ENCODE measurements at regions not wholly inside any gene's neighbourhood (a gene's known extent, or its start where the extent isn't known, plus 50 kb on each side); places are given as distances from the start of the nearest gene placed in this dataset.

DNA sequence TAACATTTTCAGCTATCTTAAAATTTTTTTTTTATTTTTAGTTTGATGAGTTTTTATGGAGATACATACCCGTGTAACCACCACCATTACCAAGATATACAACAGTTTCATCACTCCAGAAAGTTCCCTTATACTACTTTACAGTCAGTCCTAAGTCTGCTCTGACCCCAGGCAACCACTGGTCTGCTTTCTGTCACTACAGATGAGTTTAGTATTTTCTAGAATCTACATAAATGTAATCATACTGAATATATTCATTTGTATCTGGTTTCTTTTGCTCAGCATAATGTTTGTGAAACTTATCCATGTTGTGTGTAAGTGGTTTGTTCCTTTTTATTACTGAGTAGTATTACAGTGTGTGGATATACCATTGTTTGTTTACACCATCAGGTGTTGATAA, 127.8 kb downstream of the GAS1 start:
- H2AFZ ChIP-seq (ENCODE audit: low read depth, low read length, severe bottlenecking): no peak overlapping the region
- no peak overlapping the region for H3K27ac ChIP-seq (ENCODE audit: low read depth, low read length)
- H3K4me2 ChIP-seq (ENCODE audit: low read depth, low read length, poor library complexity, severe bottlenecking): no peak overlapping the region
- TF ChIP-seq CTCF (IDR thresholded peaks at IDR 0.05; ENCODE audit: insufficient read depth, low read length, poor library complexity, severe bottlenecking) (no peak), EZH2phosphoT487 (conservative IDR thresholded peaks at IDR 0.05; ENCODE audit: low read length) (no peak)
- no peaks in the 10 kb centered on the region for H3K27me3 ChIP-seq (ENCODE audit: low read length)
- H4K20me1 ChIP-seq (ENCODE audit: low read depth, low read length): no peaks in the 10 kb centered on the region
- H3K9ac ChIP-seq (ENCODE audit: low read length): no peak overlapping the region
- no peaks in the 10 kb centered on the region for H3K9me2 ChIP-seq (replicated peaks; ENCODE audit: insufficient read depth, low read length)
- no peaks in the 10 kb centered on the region for H3F3A ChIP-seq (ENCODE audit: insufficient read depth)
- H3K4me3 ChIP-seq (ENCODE audit: insufficient read depth, low read length, poor library complexity, severe bottlenecking): no peak overlapping the region
- no peaks in the 10 kb centered on the region for H3K79me2 ChIP-seq (ENCODE audit: insufficient read depth, low read length)
- H3K9me3 ChIP-seq (ENCODE audit: insufficient read depth, low read length): 0 out of 2 replicates have a peak, but pooled peaks cover 9% of the 10 kb centered on the region
- H3K36me3 ChIP-seq (ENCODE audit: low read length): no peaks in the 10 kb centered on the region

DNA sequence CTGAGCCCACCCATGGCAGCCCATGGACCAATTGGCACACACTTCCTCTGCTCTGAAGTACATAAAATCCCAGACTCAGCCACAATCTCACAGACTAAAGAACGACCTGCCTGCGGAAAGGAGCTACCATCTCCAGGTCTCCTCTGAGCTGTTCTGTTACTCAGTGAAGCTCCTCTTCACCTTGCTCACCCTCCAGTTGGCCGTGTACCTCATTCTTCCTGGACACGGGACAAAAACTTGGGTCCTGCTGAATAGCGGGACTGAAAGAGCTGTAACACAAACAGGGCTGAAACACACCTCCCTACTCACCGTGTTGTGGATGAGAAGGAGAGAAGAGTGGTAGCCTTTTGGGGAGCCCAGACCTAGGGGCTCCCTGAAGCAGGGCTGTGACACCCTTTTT, 128.7 kb downstream of the GAS1 start:
- Histone ChIP-seq H2AFZ (ENCODE audit: low read depth, low read length, severe bottlenecking) (no peak overlapping the region), H3K9ac (ENCODE audit: low read length) (no peak overlapping the region), H3K36me3 (ENCODE audit: low read length) (no peaks in the 10 kb centered on the region), H3K27ac (ENCODE audit: low read depth, low read length) (no peak overlapping the region), H4K20me1 (ENCODE audit: low read depth, low read length) (no peaks in the 10 kb centered on the region), H3F3A (ENCODE audit: insufficient read depth) (no peaks in the 10 kb centered on the region), H3K27me3 (ENCODE audit: low read length) (no peaks in the 10 kb centered on the region), H3K9me2 (replicated peaks; ENCODE audit: insufficient read depth, low read length) (no peaks in the 10 kb centered on the region), H3K9me3 (ENCODE audit: insufficient read depth, low read length) (0 out of 2 replicates have a peak, but pooled peaks cover 9% of the 10 kb centered on the region), H3K4me2 (ENCODE audit: low read depth, low read length, poor library complexity, severe bottlenecking) (no peak overlapping the region), H3K79me2 (ENCODE audit: insufficient read depth, low read length) (no peaks in the 10 kb centered on the region), H3K4me3 (ENCODE audit: insufficient read depth, low read length, poor library complexity, severe bottlenecking) (no peak overlapping the region)
- no peak for TF ChIP-seq CTCF (IDR thresholded peaks at IDR 0.05; ENCODE audit: insufficient read depth, low read length, poor library complexity, severe bottlenecking)
- no peak for TF ChIP-seq EZH2phosphoT487 (conservative IDR thresholded peaks at IDR 0.05; ENCODE audit: low read length)

DNA sequence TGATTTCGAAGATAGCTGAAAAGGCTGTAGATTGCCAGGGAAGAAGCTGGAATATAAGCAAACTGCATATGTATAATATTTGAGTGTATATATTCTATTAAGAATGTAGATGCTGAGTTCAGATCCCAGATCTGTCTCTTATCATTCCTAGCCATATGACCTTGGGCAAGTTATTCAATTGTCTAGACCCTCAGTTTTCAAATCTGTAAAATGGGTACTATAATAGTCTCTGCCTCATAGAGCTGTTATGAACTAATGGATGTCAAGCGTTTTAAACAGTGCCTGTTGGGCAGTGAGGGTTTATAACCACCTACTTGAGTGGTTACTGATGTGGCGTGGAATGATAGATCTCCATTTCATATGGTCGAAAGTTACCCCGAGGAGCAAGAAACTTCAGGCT, 130.4 kb downstream of the GAS1 start:
- Histone ChIP-seq H3F3A (ENCODE audit: insufficient read depth) (no peaks in the 10 kb centered on the region), H3K9ac (ENCODE audit: low read length) (no peak overlapping the region), H3K27ac (ENCODE audit: low read depth, low read length) (no peak overlapping the region), H4K20me1 (ENCODE audit: low read depth, low read length) (no peaks in the 10 kb centered on the region), H3K27me3 (ENCODE audit: low read length) (no peaks in the 10 kb centered on the region), H3K9me3 (ENCODE audit: insufficient read depth, low read length) (0 out of 2 replicates have a peak, but pooled peaks cover 9% of the 10 kb centered on the region), H3K4me3 (ENCODE audit: insufficient read depth, low read length, poor library complexity, severe bottlenecking) (no peak overlapping the region), H3K4me2 (ENCODE audit: low read depth, low read length, poor library complexity, severe bottlenecking) (no peak overlapping the region), H2AFZ (ENCODE audit: low read depth, low read length, severe bottlenecking) (no peak overlapping the region), H3K36me3 (ENCODE audit: low read length) (no peaks in the 10 kb centered on the region), H3K9me2 (replicated peaks; ENCODE audit: insufficient read depth, low read length) (no peaks in the 10 kb centered on the region), H3K79me2 (ENCODE audit: insufficient read depth, low read length) (no peaks in the 10 kb centered on the region)
- TF ChIP-seq EZH2phosphoT487 (conservative IDR thresholded peaks at IDR 0.05; ENCODE audit: low read length) (no peak), CTCF (IDR thresholded peaks at IDR 0.05; ENCODE audit: insufficient read depth, low read length, poor library complexity, severe bottlenecking) (no peak)
